GM19467 (cell line): ENCODE measurements at regions not wholly inside any gene's neighbourhood (a gene's known extent, or its start where the extent isn't known, plus 50 kb on each side); places are given as distances from the start of the nearest gene placed in this dataset.

Experiments
- ATAC-seq: cut with Tn5 transposase; IDR thresholded peaks from one replicate; pipeline ENCODE4 v1.9.1; 2021; ENCODE audit warnings: mild to moderate bottlenecking, moderate library complexity; ENCODE audit not compliant: unreplicated experiment

GRCh38 chr5:58403822-58404433 is 56.0 kb downstream of the PLK2 start:
- ATAC-seq: no peak

- ATAC-seq: no peak
Measured at GRCh38 chr5:58401701-58402100, 58.2 kb downstream of the PLK2 start.

- no peak for ATAC-seq
Measured at GRCh38 chr5:58400737-58401136, 59.1 kb downstream of the PLK2 start.

- ATAC-seq: no peak
Measured at GRCh38 chr5:58399951-58400350, 59.9 kb downstream of the PLK2 start.

GRCh38 chr5:58394339-58394738 is 65.5 kb downstream of the PLK2 start:
- no peak for ATAC-seq

- ATAC-seq: no peak
Measured at GRCh38 chr5:58393716-58394115, 66.2 kb downstream of the PLK2 start.

- no peak for ATAC-seq
Measured at GRCh38 chr5:58392496-58392895, 67.4 kb downstream of the PLK2 start.

- ATAC-seq: no peak
Measured at GRCh38 chr5:58383448-58383847, 76.4 kb downstream of the PLK2 start.

GRCh38 chr5:58382131-58382534 is 77.8 kb downstream of the PLK2 start:
- ATAC-seq: no peak

GRCh38 chr5:58381566-58381965 is 78.3 kb downstream of the PLK2 start:
- ATAC-seq: no peak

- ATAC-seq: no peak
Measured at GRCh38 chr5:58380655-58381054, 79.2 kb downstream of the PLK2 start.

GRCh38 chr5:58378613-58379390 is 81.1 kb downstream of the PLK2 start:
- no peak for ATAC-seq

GRCh38 chr5:58370606-58371005 is 89.3 kb downstream of the PLK2 start:
- ATAC-seq: no peak

GRCh38 chr5:58369513-58370190 is 90.2 kb downstream of the PLK2 start:
- no peak for ATAC-seq

- no peak for ATAC-seq
Measured at GRCh38 chr5:58366461-58366860, 93.4 kb downstream of the PLK2 start.

GRCh38 chr5:58365791-58366190 is 94.1 kb downstream of the PLK2 start:
- ATAC-seq: no peak

GRCh38 chr5:58363461-58364249 is 96.2 kb downstream of the PLK2 start:
- no peak for ATAC-seq

GRCh38 chr5:58362135-58362534 is 97.8 kb downstream of the PLK2 start:
- ATAC-seq: no peak

GRCh38 chr5:58360794-58361193 is 99.1 kb downstream of the PLK2 start:
- no peak for ATAC-seq

GRCh38 chr5:58359981-58360380 is 99.9 kb downstream of the PLK2 start:
- ATAC-seq: no peak

- ATAC-seq: no peak
Measured at GRCh38 chr5:58358501-58359178, 101.2 kb downstream of the PLK2 start.
